GM18858 (cell line): ENCODE measurements at regions not wholly inside any gene's neighbourhood (a gene's known extent, or its start where the extent isn't known, plus 50 kb on each side); places are given as distances from the start of the nearest gene placed in this dataset.

Source experiments
- ATAC-seq: cut with Tn5 transposase; IDR thresholded peaks from one replicate; pipeline ENCODE4 v1.9.1; 2021; ENCODE audit not compliant: unreplicated experiment

DNA sequence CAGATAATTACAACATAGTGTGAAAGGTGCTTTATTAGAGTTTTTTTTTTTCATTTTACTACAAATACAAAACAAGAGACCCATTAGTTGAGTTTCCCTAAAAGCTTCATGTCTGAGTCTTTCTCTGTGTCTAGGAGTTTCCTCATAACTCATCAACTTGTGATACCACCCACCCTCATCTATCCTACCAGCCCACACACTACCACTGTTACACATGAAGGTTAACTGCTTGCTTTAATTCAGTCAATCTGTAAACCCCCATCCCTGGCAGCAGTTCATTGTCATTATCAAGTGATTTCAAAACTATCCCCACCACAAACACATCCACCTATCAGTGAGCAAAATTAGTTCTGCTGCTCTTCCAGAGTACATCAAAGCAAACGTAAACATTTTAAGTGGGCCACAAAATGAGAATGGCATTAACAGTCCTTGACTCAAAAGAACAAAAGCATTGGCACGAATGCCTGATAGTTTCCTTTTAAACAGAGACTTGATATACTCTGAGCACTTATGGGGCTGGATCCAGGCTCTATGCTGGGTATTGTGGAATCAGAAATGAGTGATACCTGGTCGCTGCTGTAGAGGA is 331.6 kb upstream of the FAM241A start:
- no peak for ATAC-seq

DNA sequence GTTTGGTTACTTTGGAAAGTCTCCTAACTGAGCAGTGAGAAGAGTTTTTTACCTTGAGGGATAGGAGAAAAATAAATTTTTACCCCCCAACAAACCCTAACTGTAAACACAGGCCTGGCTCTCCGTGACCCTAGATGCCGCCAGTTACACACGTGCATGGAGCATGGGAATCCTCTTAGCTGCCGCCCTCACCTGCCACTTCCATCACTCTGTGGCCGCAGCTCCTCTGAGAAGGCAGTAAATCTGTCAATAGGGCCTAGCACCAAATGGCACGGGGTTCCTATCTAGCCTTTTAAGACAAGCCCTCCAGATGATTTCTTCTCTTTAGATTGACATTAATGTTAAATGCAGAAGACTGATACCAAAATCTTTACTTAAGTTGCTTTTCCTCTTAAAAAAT is 330.3 kb upstream of the FAM241A start:
- no peak for ATAC-seq

DNA sequence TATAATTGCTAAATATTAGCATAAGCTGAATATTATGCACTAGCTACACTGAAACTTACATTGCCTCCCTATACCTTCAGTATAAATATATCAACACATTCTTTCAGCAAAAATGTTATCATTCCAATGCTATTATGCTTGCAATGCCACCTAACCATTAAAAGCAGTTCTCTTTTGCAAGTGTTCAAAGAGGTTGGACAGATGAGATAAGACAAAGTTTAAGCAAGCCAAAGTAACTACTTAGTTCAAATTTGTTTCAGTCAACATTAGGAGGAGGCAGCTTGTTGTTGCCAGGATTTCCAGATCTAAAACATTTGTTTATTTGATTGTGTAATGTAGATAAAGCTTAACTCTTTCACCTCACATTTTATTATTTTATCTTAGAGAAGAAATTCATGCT is 323.9 kb upstream of the FAM241A start:
- ATAC-seq, result no peak

DNA sequence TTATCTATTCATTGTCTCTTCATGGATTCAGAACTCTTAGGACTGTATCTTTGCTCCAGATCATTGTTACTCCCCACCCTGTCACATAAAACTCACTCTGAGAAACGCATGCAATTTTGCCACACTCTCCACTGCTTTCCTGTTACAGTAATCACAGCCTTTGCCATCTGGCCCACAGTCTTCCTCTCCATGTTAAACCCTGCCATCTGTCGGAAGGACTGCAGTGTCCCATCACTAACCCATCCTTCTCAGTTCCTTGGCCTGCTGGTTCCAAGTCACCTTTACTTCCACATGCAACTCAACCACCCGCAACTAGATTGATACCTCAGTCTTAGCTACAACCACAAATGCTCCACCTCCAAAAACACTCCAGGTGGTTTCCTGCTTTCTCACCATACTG is 308.7 kb upstream of the FAM241A start:
- no peak for ATAC-seq

DNA sequence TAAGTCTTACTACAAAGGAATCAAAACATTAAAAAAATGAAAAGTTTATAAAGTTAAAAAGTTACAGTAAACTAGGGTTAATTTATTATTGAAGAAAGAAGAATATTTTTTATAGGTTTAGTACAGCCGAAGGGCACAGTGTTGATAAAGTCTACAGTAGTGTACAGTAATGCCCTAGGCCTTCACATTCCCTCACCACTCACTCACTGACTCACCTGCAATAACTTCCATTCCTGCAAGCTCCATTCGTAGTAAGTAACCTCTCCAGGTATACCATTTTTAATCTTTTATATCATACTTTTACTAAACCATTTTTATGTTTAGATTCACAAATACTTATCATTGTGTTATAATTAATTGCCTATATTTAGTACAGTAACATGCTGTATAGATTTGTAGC is 307.5 kb upstream of the FAM241A start:
- no peak for ATAC-seq

DNA sequence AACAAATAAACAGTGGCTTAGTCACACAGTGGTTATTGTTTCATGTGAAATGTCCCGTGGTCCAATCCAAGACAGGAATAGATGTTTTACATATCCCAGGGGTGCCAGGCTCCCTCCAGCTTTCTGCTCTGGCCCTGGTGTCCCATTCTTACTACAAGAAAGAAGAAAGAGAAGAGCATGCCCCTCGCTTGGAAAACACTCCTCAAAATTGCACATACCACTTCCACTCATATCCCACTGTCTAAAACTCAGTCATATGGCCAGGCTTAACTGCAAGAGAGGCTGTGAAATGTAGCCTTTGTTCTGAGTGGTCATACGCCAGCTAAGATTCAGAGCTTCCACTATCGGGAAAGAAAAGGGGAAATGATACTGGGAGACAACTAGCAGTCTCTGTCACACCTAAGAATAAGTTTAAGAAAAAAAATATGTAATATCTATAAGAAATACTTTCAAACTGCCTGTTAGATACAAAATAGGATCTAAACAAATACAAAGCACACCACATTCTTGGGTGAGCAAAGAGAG is 306.8 kb upstream of the FAM241A start:
- peak; percentile 89 for ATAC-seq

DNA sequence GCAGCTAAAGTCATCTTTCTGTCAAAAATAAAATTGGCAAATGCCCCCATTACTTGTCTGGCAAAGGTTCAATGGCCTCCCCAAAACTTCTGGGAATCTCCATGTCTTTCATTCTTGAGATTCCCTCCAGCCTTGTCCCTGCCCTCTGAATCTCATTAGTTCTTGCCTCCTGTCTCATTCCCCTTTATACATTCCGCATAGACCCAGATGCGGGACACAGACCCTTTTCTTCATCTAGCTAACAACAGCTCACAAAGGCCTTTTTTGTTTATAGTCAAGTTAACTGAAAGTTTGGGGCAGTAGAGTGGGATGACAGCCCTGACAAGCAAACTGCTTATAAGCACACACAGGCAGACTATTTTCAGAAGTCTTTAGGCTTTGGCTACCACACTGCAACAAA is 306.1 kb upstream of the FAM241A start:
- ATAC-seq, result no peak

DNA sequence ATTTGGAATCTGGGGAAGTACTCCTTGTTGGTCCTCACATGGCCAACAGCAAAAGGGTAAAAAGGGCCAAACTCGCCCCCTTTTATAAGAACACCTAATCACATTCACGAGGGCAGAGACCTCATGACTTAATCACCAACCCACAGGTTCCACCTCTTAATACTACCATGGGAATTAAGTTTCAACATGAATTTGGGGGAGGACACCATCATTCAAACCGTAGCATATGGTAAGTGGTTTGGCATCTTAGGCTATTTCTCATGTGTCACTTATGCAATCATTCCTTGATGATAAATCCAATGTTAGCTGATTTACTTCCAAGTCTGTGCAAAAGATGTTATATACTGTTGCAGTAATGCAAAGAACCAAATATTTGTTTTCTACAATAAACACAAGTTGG is 302.9 kb upstream of the FAM241A start:
- ATAC-seq, result no peak

DNA sequence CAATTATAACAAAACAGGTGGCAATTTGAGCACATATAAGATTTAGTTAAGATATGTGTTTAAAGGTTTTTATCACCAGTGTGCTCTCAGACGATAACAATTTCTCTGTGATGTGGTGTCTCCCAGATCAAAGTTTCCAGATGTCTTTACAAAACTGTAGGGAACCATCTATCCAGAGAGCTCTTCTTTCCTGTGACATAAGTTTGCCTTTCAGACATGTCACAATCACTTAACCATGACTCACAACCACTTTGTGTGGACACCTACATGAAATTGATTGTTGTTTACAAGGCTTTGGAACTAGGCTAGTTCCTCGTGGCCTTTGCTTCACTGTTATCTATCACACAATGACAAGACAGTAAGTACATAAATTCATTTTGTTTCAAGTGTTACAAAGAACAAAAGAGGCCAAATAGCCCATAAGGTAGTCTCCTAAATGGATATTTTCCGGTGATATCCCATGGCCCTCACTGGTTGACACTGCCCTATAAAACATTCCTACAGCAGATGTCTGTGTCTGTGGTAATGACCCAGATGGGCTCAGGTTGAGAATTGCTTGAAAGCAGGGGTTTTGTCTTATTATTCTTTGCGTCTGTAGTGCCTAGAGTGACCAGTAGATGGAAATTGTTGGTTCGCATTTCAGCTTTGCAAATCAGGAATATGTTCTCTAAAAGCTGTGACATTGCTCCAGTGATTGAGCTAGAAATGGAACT is 297.8 kb upstream of the FAM241A start:
- ATAC-seq, result no peak

DNA sequence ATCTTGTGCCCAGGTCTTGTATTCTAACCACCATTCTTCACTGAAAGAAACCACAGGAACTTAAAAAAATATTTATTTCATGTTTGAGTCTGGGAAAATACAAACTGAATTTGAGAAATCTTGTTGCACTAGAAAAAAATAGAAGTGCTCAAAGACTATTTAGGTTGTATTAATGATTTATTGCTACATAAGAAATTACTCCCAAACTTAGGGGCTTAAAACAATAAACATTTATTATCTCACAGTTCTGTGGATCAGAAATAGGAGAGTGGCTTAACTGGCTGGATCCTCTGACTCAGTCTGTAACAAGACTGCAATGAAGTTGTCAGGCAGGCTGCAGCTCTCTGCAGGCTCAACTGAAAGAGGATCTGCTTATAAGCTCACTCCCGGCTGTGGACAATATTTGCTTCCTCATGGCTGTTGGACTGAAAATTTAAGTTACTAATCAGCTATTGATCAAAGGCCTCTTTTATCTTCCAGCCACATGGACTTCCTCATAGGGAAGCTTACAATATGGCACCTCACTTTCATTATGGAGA is 295.4 kb upstream of the FAM241A start:
- ATAC-seq, result no peak

DNA sequence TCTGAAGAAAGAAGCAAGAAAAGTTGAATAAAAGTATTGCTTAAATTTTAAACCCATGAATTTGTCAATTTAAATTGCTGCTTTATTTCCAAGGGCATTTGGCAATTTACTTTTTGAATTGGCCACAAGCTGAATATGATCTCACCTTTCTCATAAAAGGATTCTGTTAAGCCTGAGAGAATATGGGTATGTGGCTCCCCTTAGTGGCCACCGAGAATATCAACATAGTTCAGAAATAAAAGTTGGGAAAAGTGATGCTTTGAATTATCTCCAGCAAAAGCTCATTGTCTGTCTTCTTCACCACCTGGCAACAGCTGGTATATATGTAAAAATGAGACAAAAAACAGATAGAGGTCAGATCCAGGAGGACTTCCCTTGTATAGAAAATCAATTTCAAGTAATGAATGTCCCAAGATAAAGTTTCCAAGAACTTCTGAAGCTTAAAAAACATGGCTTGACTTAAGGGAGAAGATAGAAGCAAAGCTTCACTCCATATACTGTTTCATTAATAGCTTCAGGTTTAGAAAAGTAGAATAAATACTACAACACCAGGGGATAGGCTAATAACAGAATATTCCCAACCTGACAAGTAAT is 290.7 kb upstream of the FAM241A start:
- peak; percentile 83 for ATAC-seq

DNA sequence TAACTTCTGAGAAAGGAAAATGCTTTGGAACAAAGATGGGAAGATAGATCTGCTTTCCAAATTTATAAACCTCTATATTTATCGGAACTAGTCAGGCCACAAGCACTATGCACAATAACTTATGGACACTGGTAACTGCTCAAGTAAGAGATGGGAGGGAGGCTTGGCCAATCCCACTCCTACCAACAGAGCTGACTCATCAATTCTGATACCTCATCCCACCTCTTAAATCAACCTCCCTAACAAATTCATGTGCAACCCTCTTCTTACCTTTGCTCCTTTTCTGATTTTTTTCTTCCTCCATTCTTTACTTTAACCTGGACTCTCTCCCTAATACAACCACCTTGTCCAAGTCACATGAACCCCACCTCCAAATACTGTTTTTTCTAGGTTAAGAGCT is 289.9 kb upstream of the FAM241A start:
- ATAC-seq, result no peak

DNA sequence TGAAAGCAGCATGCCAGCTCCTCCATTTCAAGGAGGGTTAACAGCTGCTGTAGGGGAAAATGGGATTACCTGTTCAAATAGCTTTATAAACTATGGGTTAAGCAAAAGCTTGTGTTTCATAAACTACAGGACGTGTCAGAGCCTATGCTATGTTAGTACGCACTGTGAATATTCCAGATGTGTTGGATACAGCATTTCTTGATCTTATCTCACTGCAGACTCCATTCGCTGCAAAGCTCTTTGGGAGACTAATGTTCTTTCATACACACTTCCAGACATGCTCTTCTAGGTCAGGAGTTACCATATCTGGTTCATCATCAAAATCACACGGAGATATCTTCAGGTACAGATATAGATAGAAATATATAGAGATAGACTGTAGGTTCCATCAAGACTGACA is 281.2 kb upstream of the FAM241A start:
- no peak for ATAC-seq

DNA sequence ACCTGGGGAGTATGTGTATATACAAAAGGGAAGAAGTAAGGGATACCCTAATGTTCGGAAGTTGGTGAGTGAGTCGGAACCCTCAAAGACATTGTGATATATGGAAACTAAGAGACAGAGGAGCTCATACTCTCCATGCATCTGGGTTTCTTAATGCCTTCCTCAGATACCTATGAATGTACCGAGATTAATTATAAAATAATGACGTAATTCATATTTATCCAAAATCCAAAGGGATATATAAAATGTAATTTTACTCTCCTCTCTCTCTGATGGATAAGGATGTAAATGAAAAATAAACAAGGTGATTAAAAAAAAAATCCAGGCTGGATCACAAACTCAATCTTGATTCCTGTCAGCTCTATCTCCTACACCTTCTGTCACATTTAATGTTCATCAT is 275.9 kb upstream of the FAM241A start:
- no peak for ATAC-seq

DNA sequence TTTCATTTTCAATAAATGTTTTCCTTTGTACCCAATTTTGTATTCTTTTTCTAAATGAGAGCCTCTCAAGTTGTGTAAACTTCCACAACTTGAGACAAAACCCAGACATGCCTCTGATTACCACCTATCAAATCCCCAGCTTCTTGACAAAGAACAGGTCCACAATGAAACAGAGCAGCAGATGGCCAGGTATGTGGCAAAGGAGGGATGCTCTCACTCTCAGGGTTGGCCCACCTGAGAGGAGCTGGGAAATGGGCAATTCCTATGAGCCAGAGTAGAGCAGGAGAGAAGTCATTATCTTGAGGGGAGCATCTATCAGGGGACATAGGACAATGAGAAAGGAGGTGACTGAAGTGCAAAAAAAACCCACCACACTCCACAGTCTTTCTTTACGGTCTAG is 273.5 kb upstream of the FAM241A start:
- ATAC-seq, result no peak

DNA sequence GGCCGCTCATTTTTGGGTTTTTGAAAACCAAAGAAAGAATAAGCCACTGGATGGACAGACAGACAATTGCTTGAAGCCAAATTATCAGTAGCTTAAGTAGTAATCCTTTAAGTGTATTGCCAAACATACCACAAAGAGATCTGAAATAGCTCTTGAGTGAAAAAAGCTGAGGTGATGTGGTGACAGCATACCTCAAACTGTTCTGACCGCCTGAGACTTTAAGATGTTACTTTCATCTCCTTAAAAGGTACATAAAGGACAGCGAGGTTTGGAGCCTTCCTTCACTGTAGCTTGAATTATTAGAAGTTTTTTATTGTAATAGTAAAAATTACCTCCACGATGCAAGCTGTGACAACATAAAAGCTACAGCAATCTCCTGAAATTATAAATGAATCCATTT is 271.5 kb upstream of the FAM241A start:
- ATAC-seq, result no peak

DNA sequence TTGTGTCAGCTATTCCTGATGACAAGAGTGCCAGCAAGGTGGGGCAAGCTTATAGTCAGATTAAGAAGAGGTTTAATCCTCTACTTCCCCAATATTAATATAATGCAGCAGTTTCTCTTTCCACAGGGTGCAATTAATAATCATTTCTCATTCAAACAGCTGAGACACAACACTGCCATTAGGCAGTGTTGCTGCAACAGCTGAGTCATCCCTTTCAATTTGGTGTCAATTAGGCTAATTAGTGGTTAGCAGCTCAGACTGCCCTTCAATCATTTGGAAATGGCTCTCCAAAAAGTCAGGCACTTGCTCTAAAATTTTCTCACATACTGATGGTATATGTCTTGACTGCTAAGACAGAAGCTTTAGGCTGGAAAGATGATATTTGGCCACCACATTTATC is 265.7 kb upstream of the FAM241A start:
- no peak for ATAC-seq

DNA sequence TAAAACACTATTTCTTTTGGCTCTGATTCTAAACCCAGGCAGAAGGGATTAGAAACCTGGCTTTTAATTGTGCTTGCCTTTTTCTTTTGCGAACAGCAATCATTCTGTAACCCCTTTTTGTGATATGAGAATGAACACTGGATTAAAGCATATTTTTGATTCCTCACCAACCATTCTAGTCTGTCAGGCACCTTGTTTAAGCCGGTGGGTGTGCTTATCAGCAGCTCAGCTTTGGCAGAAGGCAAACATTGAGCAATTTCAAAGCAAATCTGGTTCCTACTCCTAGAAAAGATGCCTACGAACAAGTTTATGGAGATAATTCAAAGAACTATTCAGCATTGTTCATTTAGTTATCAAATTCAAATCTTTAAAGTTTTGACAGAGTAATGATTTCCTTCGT is 265.1 kb upstream of the FAM241A start:
- ATAC-seq, result no peak

DNA sequence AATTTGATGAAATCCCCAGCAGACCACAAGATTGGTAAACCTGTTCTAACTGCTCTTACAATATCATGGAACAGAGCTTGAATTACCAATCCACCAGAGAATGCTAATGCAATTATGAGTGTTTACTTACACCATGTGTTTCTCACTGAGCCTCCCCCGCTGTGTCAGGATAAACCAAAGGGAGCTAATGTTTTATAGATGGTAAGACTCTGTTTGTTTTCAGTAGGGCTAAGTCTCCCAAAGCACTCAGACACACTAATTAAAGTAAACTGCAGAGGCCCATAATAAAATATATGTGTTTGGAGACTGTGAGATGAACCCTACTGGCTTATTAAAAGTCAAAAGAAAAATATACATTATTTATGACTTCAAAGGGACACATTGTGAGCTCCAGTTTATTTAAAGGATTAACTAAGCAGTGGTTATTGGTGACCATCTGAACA is 261.7 kb upstream of the FAM241A start:
- ATAC-seq, result no peak

DNA sequence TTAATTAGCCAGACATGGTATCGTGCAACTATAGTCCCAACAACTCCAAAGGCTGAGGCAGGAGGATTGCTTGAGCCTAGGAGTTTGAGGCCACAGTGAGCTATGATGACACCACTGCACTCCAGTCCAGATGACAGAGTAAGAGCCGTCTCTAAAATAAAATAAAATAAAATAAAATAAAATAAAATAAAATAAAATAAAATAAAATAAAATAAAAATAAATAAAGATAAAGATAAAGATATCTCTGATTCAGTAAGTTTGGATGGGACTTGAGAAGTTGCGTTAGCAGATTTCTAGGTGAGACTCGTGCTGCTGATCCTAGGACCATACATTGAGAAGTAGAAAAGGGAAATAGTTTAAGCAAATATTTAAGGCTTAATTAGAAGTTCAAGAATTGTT is 254.8 kb upstream of the FAM241A start:
- ATAC-seq, result no peak

DNA sequence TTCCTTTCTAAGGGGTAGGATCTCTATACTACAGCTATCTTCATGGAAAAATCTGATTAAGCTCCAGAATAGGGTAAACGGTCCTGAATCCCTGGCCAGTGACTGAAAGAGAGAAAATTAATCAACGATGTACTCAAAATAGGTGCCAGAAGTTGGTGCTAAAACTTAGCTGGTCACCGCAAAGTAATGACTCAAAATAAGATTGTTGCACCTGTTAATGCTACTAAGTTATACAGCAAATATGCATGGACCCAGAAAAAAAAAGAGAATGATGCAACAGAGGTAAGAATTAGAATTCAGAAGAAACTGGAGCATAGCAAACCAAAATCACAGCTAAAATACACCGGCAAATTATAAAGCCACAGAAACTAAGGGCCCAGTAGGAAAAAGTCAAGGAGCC is 239.7 kb upstream of the FAM241A start:
- ATAC-seq, result peak; percentile 91

DNA sequence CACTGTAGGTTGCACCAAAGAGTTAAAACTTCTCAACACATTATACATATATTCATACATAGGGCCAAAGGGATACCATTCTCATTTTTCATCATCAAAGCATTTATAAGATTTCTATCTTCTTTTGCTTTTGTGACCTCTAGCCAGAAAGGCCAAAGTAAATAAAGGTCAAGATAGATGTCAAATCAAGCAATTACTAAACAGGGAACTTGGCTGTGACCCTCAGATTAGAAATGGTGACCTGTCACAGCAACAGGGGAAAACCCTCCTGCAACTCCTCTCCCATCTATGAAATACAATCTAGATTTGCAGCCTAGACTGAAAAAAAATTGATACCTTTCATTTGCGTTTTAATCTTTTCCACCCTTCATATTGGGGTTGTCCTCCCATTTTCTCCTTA is 225.6 kb upstream of the FAM241A start:
- no peak for ATAC-seq
